ENCODE measurements at regions not wholly inside any gene's neighbourhood (a gene's known extent, or its start where the extent isn't known, plus 50 kb on each side); places are given as distances from the start of the nearest gene placed in this dataset.

- TF ChIP-seq, protein P1, sequence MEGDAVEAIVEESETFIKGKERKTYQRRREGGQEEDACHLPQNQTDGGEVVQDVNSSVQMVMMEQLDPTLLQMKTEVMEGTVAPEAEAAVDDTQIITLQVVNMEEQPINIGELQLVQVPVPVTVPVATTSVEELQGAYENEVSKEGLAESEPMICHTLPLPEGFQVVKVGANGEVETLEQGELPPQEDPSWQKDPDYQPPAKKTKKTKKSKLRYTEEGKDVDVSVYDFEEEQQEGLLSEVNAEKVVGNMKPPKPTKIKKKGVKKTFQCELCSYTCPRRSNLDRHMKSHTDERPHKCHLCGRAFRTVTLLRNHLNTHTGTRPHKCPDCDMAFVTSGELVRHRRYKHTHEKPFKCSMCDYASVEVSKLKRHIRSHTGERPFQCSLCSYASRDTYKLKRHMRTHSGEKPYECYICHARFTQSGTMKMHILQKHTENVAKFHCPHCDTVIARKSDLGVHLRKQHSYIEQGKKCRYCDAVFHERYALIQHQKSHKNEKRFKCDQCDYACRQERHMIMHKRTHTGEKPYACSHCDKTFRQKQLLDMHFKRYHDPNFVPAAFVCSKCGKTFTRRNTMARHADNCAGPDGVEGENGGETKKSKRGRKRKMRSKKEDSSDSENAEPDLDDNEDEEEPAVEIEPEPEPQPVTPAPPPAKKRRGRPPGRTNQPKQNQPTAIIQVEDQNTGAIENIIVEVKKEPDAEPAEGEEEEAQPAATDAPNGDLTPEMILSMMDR (IDR thresholded peaks at IDR 0.05; ENCODE audit: insufficient read depth, low read depth, low read length, missing control alignments): no peak
- no peak for DNase-seq (ENCODE audit: low read depth)
- no peak overlapping the region for H3K4me3 ChIP-seq (ENCODE audit: low read depth, low read length)
Observed at GRCh38 chr3:72393455-72393854, 454.8 kb downstream of the SHQ1 start.

- TF ChIP-seq, protein P1 (IDR thresholded peaks at IDR 0.05; ENCODE audit: insufficient read depth, low read depth, low read length, missing control alignments): no peak
- DNase-seq (ENCODE audit: low read depth): no peak
- H3K4me3 ChIP-seq (ENCODE audit: low read depth, low read length): no peak overlapping the region
Observed at GRCh38 chr3:72391659-72392058, 456.6 kb downstream of the SHQ1 start.

DNA sequence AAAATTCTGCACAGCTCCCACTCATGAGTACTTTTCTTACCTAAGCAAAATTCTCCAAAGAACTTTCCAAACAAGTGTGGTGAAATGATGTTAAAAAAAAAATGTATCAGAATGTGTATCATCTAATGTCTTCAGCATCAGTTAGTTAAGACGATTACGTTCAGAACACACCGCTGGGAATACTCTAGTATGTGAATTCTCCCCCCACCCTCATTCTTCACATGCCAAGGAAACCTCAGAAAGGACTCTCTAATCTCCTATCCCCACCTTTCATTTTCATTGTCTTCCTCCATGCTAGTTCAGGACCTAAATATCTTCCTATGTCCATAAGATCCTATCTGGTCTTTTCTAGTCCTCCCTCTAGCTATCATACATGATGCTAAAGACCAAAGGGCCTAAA, 457.4 kb downstream of the SHQ1 start:
- no peak for DNase-seq (ENCODE audit: low read depth)
- no peak overlapping the region for H3K4me3 ChIP-seq (ENCODE audit: low read depth, low read length)
- TF ChIP-seq, protein P1 (IDR thresholded peaks at IDR 0.05; ENCODE audit: insufficient read depth, low read depth, low read length, missing control alignments): no peak

DNA sequence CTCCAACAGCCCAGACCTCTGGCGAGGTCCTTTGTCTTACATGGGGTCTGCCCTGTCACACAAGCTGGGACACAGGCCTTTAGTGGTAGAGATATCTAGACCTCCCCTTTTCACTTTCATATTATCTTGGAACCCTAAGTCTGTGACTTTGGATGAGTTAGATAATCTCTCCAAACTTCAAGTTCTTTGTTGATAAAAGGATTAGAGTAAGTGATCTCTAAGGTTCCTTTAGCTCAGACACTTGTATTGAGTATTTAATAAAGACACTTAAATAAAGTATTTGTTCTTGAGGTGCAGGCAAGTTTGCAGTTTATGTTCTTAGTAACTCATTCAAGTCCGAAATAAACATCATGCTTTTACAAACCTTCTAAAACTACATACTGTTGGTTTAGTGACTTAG, 459.6 kb downstream of the SHQ1 start:
- no peak overlapping the region for H3K4me3 ChIP-seq (ENCODE audit: low read depth, low read length)
- TF ChIP-seq, protein P1 (IDR thresholded peaks at IDR 0.05; ENCODE audit: insufficient read depth, low read depth, low read length, missing control alignments): no peak
- DNase-seq (ENCODE audit: low read depth): no peak

DNA sequence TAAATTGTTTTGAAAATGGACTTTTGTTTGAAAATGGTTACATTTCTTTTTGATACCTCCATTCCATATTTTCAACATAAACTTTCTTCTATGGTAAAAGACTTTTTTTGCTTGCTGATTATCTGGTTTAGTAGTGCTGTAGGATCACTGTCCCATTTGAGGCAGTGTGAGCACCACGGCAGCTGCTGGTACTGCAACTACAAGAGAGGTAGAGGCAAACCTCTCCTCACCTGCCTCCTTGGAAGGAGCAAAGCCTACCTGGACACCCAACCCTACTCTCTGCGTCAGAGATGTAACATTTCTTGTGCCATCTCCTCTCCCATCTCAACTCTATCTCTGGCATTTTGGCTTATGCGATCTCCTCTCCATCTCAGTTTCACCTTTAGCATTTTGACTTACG, 460.1 kb downstream of the SHQ1 start:
- DNase-seq (ENCODE audit: low read depth): no peak

DNA sequence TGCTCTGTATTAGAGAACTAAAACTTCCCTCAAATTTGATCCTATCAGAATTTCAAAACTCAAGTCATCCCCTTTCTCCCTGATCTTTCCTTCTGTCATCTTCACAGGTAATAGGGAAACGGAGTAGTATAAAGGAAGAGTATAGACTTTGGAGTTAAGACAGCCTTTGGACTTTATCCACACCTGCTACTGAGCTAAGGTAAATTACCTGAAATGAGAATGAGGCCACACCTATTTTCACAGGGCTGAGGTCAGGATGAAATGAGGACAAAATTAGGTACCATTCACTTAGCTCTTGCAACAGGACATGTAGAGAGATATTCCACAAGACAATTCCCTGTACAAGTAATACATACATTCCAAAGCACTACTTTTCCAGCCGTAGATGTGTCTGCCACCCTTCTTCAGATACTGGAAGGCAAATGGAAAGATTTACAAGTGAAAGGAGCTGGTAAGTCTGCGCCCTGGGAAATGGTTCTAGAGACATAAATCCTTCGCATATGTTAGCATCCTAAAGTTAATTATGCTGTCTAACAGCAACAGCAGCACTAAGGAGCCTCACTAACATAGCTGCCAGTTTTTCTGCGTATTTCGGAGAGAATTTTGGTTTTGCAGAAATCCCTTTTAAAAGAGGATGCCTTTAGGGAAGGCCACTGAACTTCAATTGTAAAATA, 461.8 kb downstream of the SHQ1 start:
- TF ChIP-seq, protein P1 (IDR thresholded peaks at IDR 0.05; ENCODE audit: insufficient read depth, low read depth, low read length, missing control alignments): no peak
- DNase-seq (ENCODE audit: low read depth): no peak
- no peak overlapping the region for H3K4me3 ChIP-seq (ENCODE audit: low read depth, low read length)

More for the DNA sequence above, 460.1 kb downstream of the SHQ1 start:
- TF ChIP-seq, protein P1 (IDR thresholded peaks at IDR 0.05; ENCODE audit: insufficient read depth, low read depth, low read length, missing control alignments): no peak
- no peak overlapping the region for H3K4me3 ChIP-seq (ENCODE audit: low read depth, low read length)

- DNase-seq (ENCODE audit: low read depth): no peak
- TF ChIP-seq, protein P1 (IDR thresholded peaks at IDR 0.05; ENCODE audit: insufficient read depth, low read depth, low read length, missing control alignments): no peak
- no peak overlapping the region for H3K4me3 ChIP-seq (ENCODE audit: low read depth, low read length)
Observed at GRCh38 chr3:72385167-72385566, 463.1 kb downstream of the SHQ1 start.

Data from GM12865 (cell line).